HG03108 (cell line): ENCODE measurements at regions not wholly inside any gene's neighbourhood (a gene's known extent, or its start where the extent isn't known, plus 50 kb on each side); places are given as distances from the start of the nearest gene placed in this dataset.
A peak's percentile ranks its signal among the peaks of the same experiment; 100 is the strongest.
"Not testable (repeated sequence)": the region's sequence is repeated elsewhere in the genome, so short reads cannot be mapped to it uniquely, and the experiment has no call there.

Source experiments
- ATAC-seq: cut with Tn5 transposase; IDR thresholded peaks from one replicate; pipeline ENCODE4 v1.9.1; 2021; ENCODE audit warnings: moderate library complexity; ENCODE audit not compliant: unreplicated experiment

DNA sequence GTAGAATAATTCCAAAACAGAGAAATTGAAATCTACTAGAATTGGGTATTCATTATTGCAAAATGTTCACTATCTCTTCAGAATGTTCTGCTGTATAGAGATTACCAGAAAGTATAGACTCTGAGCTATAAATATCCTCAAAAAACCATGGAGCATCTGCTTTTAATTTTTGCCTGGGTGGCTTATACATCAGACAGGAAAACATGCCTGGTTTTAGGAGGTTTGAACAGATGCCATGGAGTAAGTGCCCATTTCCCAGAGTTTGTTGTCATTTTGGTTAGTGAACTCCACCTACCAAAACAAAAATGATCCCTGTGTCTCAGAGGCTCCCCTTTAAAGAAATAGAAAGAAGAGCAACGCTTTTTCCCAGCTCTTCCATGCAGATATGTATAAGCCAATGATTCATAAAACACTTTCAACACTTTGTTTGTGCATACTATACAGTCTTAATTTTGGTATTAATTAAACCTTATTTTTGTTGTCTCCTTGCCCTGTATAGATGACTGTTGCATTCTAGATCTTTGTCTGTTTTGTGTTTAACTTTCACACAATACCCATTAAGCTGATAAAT is 68.7 kb downstream of the MEPE start:
- no peak for ATAC-seq

DNA sequence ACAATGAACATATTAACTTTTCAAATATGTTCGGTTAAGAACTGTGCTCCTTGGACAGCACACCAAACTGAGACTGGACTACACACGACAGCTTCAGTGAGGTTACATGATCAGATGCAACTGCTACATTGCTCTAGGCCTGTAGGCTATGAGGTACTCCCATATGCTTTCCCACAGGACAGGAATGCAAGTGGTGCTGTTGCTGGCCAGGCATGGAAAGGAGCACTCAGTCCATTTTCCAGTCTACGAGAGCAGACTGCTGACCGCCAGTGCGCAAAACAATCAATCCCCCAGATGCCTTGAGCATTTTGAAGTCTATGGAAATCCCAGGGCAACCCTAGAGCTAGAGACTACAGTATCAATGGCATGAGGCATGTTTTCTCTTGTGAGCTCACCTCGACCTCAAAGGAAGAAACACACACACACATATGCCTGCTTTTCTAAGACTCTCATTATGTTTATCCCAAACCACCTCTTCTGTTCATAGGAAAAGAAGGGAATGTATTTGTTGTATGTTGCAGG is 70.8 kb upstream of the SPP1 start:
- ATAC-seq: no peak

DNA sequence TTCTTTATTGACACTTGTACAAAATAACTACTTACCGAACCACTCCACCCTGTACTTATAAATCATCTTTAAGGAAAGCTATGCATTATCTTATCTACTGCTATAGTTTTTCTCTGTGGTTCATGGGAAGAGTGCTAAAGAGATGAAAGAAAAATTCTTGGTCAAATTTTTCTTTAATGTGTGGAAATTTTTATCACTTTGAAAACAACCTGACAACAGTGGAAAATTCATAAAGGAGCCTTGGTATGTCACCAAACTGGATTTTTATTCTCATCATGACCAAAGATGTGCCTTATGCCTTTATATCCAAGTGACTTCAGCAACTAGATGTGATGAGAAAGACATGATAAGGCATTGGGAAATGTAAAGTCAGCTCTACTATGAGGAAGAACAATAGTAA is 67.2 kb upstream of the SPP1 start:
- no peak for ATAC-seq

DNA sequence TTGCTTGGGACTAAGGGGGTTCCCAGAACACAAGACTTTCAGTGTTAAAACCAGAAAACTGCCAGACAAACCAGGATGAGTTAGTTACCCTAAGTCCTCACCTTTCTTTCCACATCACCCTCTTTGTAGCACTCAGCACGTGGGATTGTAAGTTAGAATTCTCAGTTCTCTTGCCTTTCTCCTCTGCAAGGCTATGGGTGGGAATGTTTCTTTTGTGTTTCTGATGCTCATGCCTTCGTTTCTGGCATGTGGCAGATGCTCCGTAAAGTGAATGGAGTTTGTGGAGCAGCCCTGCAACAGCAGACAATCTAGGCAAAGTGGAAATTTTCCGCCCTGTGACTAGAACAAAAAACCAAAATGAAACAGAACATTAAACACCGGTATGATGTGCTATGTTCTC is 64.7 kb upstream of the SPP1 start:
- ATAC-seq: no peak

DNA sequence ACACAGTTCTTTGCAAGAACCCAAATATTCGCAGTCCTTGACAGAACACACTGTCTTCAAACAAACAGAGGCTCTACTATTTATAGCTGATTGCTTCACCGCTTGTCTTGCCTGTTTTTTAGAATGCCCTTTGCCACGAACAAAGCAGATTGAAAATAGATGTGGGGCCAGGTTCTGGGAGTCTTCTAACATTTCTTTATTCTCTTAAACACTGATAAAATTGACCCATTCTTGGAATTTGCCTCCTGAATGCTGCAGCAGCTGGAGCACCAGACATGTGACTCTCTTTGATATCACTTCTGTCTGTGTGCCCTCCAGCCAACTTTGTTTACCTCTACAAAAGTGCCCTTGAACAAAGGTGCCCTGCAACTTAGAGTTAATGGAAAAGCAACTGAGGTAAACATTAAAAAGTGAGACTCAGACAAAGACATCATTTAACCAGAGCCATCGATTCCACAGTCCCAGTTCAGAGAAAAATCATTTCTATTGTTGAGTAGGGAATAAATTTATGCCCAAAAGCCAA is 64.2 kb upstream of the SPP1 start:
- no peak for ATAC-seq

DNA sequence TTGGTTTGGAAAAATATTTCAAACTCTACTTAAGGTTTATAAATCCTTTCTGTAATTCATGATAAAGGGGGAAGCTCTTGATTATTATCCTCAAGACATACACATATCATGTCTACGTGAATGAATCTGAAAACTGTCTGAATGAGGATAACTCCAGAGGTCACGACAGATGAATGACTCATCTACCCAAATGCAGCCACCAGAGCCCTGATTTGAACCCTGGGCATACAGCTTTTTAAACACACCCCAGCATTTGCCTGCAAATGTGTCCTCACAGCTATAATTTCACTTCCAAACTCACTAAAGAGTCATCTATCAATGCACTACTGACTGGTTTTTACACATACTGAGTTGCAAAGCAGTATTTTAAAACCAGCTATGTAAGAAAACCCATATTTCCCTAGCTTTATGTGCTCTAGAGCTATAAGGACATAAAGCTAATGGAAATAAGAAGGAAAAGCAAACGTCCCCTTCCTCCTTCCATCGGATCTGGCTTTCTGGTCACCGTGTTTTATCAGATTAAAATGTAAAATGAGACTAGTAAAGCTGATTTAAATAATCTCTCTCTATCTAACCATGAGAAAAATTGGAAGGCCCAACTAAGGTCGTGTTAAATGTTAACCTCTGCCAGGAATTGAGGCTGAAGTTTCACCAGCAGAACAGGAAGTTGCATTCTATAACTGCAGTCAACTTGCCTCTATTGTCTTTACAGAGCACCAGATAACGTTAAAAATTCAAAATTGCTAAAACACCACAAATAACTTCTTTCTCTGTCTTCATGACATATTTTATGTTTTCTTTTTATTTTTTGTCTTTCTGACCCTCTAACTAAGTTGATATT is 63.1 kb upstream of the SPP1 start:
- ATAC-seq: peak; percentile 54

DNA sequence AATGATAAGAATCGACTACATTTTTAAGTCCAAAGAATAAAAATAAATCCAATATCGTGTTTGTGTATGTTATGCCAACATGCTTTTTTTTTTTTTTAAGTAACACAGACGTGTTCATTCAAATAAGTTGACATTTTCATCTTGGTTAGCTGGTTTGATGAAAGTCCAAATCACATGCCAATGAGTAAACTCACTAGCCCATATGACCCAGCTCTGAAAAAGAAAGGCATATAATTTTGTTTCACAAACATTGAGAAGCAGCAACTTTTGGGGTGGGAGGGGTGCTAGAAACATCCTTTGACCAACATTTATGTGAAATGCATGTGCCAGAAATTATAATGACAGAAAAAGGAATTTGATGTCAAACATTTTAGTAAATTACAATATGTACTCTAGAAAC is 61.6 kb upstream of the SPP1 start:
- no peak for ATAC-seq

DNA sequence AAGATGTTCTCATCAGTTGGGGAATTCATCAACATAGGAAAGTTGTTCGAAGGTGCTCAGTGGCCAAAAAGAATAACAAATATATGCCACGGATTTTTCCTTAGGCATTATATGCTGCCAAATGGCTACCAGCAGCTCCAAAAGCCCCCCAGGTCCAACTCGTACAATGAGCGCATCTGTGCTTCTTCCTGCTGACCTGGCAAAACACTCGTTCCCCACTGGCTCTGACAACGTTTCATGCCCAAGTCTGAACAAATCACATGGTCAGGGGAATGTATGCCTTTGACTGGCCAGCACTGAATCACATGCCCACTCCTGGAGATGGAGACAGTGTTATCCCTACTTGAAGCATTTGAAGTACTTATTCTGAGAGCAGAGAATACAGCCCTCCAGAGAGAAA is 59.9 kb upstream of the SPP1 start:
- no peak for ATAC-seq

DNA sequence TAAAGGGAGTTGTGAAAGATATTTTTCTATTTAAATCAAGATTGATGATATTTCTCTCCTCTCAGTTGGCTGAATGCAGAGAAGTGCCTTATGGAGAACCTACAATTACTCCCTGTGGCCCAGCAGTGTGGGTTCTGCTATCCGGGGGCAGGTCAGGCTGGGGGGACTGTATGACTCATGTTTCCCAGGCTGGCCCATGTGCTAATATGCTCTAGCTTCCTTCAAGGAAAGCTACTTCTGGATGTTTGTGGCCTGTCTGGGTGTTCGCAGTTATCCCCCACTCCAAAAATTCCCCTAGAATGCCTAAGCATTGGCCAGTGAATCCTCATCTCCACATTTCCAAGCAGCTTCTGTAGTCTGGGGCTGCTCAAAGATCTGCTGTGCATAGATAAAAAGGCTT is 58.9 kb upstream of the SPP1 start:
- no peak for ATAC-seq

DNA sequence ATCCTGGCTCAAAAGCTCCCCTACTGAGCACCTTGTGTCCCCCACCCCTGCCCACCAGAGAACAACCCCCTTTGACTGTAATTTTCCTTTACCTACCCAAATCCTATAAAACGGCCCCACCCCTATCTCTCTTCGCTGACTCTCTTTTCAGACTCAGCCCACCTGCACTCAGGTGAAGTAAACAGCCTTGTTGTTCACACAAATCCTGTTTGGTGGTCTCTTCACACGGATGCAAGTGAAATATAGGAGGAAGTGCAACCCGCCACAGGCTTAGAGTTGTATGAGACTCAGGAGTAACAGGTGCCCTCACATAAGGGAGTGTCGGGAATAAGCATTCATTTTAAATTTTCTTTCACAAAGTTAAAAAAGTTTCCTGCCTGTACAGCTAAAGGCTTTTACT is 57.6 kb upstream of the SPP1 start:
- not testable (repeated sequence) for ATAC-seq

DNA sequence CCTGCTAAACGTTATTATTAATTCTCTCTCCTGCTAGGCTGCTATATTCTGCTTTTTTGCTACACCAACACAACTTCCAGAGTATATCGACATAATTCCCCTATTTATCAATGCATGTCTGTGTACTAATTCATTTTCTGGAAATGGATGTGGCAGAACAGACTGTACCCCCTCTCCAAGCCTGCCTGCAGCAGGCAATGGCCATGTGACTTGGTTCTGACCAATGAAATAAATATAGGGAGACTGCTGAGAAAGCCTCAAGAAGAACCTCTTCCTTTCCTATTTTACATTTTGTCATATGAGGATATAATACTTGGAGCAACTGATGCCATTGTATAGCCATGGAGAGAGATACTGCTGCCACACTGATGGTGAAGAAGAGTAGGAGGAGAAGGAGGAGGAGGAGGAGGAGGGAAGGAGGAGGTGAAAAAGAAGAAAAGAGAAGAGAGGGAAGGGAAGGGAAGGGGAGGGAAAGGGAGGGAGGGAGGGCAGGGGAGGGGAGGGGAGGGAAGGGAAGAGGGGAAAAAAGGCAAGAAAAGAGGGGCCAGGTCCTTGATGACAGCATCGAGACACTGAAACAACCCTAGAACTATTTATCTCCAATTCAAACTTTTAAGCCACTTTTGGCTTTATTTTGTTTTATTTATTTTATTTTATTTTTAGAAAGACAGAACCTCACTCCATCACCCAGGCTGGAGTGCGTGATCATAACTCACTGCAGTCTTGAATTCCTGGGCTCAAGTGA is 57.0 kb upstream of the SPP1 start:
- no peak for ATAC-seq

DNA sequence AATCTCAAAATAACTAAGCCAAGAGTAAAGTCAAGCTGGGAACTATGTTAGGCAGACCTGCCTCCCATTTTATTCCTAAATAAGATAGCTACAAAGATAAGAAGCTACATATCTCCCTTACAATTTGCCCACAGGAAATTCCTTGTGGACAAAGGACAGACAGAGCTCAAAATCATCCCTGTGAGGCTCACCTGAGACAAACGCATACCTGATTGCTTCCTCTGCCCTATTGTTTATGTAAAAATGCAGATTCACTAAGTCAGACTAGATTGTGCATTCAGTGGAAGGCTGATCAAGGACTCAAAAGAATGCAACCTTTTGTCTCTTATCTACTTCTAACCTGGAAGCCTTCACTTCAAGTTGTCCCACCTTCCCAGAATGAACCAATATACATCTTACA is 56.2 kb upstream of the SPP1 start:
- not testable (repeated sequence) for ATAC-seq

DNA sequence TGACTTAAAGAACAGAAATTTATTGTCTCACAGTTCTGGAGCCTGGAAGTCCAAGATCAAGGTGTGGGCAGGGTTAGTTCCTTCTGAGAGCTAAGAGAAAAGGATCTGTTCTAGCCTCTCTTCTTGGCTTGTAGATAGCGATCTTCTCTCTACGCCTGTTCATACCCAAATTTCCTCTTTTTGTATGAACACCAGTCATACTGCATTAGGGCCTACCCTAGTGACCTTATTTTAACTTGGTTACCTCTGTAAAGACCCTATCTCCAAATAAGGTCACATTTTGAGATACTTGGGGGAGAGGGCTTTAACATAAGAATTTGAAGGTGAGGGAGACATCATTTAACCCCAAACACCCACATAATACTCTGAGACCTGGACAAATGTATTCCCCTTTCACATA is 55.6 kb upstream of the SPP1 start:
- no peak for ATAC-seq

DNA sequence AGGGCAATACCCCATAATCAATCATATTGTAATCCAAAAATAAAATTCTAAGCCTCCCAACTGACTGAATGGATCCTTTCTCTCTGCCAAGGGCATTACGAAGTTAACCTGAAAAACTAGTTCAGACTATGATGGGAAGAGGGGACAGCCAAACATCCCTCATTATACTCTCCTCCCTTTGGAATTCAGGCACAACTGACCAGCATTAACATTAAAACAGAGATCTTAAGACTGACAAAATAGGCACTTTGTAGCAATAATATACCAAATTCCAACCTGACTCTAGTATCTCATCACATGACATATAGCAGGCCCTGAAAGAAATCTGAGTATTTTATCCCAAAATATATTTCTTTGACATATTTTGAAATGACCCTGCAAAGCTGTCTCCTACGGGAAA is 55.0 kb upstream of the SPP1 start:
- no peak for ATAC-seq

DNA sequence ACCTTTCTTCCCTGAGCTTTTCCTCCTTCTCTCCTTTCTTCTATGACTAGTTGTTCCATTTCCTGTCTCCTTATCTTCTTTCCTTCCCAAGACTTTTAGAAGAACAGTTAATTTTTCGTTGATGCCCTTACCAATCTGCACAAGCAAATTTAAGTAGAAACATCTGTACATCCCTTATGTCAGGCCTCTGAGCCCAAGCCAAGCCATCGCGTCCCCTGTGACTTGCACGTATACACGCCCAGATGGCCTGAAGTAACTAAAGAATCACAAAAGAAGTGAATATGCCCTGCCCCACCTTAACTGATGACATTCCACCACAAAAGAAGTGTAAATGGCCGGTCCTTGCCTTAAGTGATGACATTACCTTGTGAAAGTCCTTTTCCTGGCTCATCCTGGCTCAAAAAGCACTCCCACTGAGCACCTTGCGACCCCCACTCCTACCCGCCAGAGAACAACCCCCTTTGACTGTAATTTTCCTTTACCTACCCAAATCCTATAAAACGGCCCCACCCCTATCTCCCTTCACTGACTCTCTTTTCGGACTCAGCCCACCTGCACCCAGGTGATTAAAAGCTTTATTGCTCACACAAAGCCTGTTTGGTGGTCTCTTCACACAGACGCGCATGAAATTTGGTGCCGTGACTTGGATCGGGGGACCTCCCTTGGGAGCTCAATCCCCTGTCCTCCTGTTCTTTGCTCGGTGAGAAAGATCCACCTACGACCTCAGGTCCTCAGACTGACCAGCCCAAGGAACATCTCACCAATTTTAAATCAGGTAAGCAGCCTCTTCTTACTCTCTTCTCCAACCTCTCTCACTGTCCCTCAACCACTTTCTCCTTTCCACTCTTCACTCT is 53.7 kb upstream of the SPP1 start:
- ATAC-seq: not testable (repeated sequence)

DNA sequence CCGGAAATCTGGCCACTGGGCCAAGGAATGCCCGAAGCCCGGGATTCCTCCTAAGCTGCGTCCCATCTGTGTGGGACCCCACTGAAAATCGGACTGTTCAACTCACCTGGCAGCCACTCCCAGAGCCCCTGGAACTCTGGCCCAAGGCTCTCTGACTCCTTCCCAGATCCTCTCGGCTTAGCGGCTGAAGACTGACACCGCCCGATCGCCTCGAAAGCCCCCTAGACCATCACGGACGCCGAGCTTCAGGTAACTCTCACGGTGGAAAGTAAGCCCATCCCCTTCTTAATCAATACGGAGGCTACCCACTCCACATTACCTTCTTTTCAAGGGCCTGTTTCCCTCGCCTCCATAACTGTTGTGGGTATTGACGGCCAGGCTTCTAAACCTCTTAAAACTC is 51.4 kb upstream of the SPP1 start:
- not testable (repeated sequence) for ATAC-seq
